ENCODE measurements at regions not wholly inside any gene's neighbourhood (a gene's known extent, or its start where the extent isn't known, plus 50 kb on each side); places are given as distances from the start of the nearest gene placed in this dataset.
A peak's percentile ranks its signal among the peaks of the same experiment; 100 is the strongest.

- no TSS peak for BruUV-seq (replicated peaks)
- no peak for FAIRE-seq
- H3K27me3 ChIP-seq (ENCODE audit: control insufficient read depth in 1 of 2, insufficient read depth in 2 of 2, low read length in 2 of 2), result peaks cover 2 to 14% of the 10 kb centered on the region in 2 experiments; a peak in 3 of 5 replicates
Measured at GRCh38 chr18:77894060-77894459, 644.4 kb downstream of the GALR1 start.

DNA sequence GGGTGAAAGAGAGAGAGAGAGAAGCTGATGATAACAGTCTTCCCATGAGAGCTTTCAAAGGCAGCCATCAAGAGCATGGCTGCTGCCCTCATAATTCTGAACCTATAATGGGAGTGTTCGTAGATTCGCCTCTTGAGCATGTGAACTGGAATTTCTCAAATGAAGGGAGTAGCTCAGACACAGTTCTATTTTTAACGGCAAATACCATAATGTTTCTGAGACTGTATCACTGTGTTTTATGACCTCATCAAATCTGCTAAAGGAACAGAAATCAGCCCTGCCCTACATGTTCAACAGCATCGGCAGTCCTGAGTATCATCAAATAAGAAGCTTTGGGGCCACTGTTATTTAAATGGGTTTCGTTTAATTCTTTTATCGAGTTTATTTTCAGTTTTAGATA lies 645.6 kb downstream of the GALR1 start:
- intact Hi-C loops (cut with micrococcal nuclease; ENCODE audit: unreplicated experiment), result no loop called here
- BruUV-seq (replicated peaks), result no TSS peak
- Histone ChIP-seq H3K4me2 (ENCODE audit: low read depth, low read length) (no peak overlapping the region), H2AFZ (ENCODE audit: low read length) (no peak overlapping the region), H3K27ac (ENCODE audit: extremely low read length, insufficient read depth, low read length) (no peak overlapping the region), H4K20me1 (ENCODE audit: insufficient read depth, low read length) (no peaks in the 10 kb centered on the region), H3K4me1 (ENCODE audit: insufficient read depth, low read length) (no peaks in the 10 kb centered on the region), H3K79me2 (ENCODE audit: insufficient read depth, low read length) (no peaks in the 10 kb centered on the region), H3K9ac (ENCODE audit: insufficient read depth, low read depth, low read length) (no peak overlapping the region), H3K4me3 (replicated peaks in 1 of 3; ENCODE audit: insufficient read depth in 1 of 3, low read depth in 2 of 3, low read length in 3 of 3) (no peak overlapping the region), H3K27me3 (ENCODE audit: control insufficient read depth in 1 of 2, insufficient read depth in 2 of 2, low read length in 2 of 2) (peaks cover 2 to 19% of the 10 kb centered on the region in 2 experiments; a peak in 3 of 5 replicates), H3K36me3 (replicated peaks in 1 of 2; ENCODE audit: control insufficient read depth in 1 of 2, insufficient read depth in 2 of 2, low read length in 2 of 2) (no peaks in the 10 kb centered on the region), H3K9me3 (ENCODE audit: low read length) (no peaks in the 10 kb centered on the region)
- WGBS (ENCODE audit: low lambda C conversion rate), result 27% methylated on average over 6 of the region's 6 CpGs
- no peak for FAIRE-seq
- ATAC-seq, result no peak
- POLR2A ChIA-PET, result no interaction called here
- in situ Hi-C loops (cut with HindIII; ENCODE audit: extremely low pct_ligation_motif_present, low pct_unique_long_range_greater_than_20kb), result no loop called here
- TF ChIP-seq, protein P1, sequence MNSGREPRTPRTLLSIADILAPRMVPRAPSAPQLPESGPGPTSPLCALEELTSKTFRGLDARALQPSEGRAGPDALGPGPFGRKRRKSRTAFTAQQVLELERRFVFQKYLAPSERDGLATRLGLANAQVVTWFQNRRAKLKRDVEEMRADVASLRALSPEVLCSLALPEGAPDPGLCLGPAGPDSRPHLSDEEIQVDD (CRISPR knock-in tag; IDR thresholded peaks at IDR 0.05; ENCODE audit: borderline replicate concordance), result no peak
- TF ChIP-seq ZNF605 (CRISPR knock-in tag; IDR thresholded peaks at IDR 0.05) (no peak), ATF7 (IDR thresholded peaks at IDR 0.05) (0 out of 2 replicates have a peak, but pooled peaks have one; percentile 3), ATF7 (CRISPR knock-in tag; IDR thresholded peaks at IDR 0.05) (no peak)
- CTCF ChIA-PET (ENCODE audit: low intra/inter-chr PET ratio, low total read pairs), result no interaction called here
- no peak for DNase-seq (ENCODE audit: low spot score)

More at GRCh38 chr18:77894060-77894459, 644.4 kb downstream of the GALR1 start:
- Histone ChIP-seq H3K79me2 (ENCODE audit: insufficient read depth, low read length) (no peaks in the 10 kb centered on the region), H3K4me3 (replicated peaks in 1 of 3; ENCODE audit: insufficient read depth in 1 of 3, low read depth in 2 of 3, low read length in 3 of 3) (no peak overlapping the region), H3K9me3 (ENCODE audit: low read length) (no peaks in the 10 kb centered on the region), H2AFZ (ENCODE audit: low read length) (no peak overlapping the region), H4K20me1 (ENCODE audit: insufficient read depth, low read length) (no peaks in the 10 kb centered on the region), H3K4me1 (ENCODE audit: insufficient read depth, low read length) (no peaks in the 10 kb centered on the region), H3K4me2 (ENCODE audit: low read depth, low read length) (no peak overlapping the region), H3K36me3 (replicated peaks in 1 of 2; ENCODE audit: control insufficient read depth in 1 of 2, insufficient read depth in 2 of 2, low read length in 2 of 2) (no peaks in the 10 kb centered on the region), H3K27ac (ENCODE audit: extremely low read length, insufficient read depth, low read length) (no peak overlapping the region), H3K9ac (ENCODE audit: insufficient read depth, low read depth, low read length) (no peak overlapping the region)
- in situ Hi-C loops (cut with HindIII; ENCODE audit: extremely low pct_ligation_motif_present, low pct_unique_long_range_greater_than_20kb) (no loop called here), intact Hi-C loops (cut with micrococcal nuclease; ENCODE audit: unreplicated experiment) (no loop called here)
- POLR2A ChIA-PET, result no interaction called here
- ATAC-seq (no peak), DNase-seq (ENCODE audit: low spot score) (no peak)
- no peak for TF ChIP-seq FOXA1 (IDR thresholded peaks at IDR 0.05)
- no peak for TF ChIP-seq FOXA1 (CRISPR knock-in tag; IDR thresholded peaks at IDR 0.05)
- TF ChIP-seq CEBPB (IDR thresholded peaks at IDR 0.05; ENCODE audit: borderline replicate concordance, low read depth, low read length), result peak; percentile 41; the same call in 1 of the 2 replicates
- CTCF ChIA-PET (ENCODE audit: low intra/inter-chr PET ratio, low total read pairs), result no interaction called here
- 17% methylated on average over 6 of the region's 6 CpGs for WGBS (ENCODE audit: low lambda C conversion rate)

All from HepG2 (cell line).